GM18951 (cell line): ENCODE measurements at regions not wholly inside any gene's neighbourhood (a gene's known extent, or its start where the extent isn't known, plus 50 kb on each side); places are given as distances from the start of the nearest gene placed in this dataset.
"Not testable (repeated sequence)": the region's sequence is repeated elsewhere in the genome, so short reads cannot be mapped to it uniquely, and the experiment has no call there.

Source experiments
- POLR2A ChIP-seq: IDR thresholded peaks from 4 replicates; pipeline ENCODE4 v1.6.1; 2011; ENCODE audit warnings: mild to moderate bottlenecking; ENCODE audit not compliant: insufficient read length, insufficient read depth; ENCODE audit errors: extremely low read depth
- in situ Hi-C: fragments of 300-500 bp; cut with MboI; formaldehyde crosslinking; loops from one replicate; pipeline ENCODE4 v1.12.0; 2022; ENCODE audit warnings: low sequenced_read_pairs, mixed read lengths, inconsistent platforms; ENCODE audit not compliant: unreplicated experiment

- TF ChIP-seq POLR2A, result no peak
- in situ Hi-C loops, result no loop called here
Observed at GRCh38 chr1:47682786-47683350, 245.0 kb downstream of the FOXD2 start.

GRCh38 chr1:47683401-47683800 lies 245.6 kb downstream of the FOXD2 start:
- TF ChIP-seq POLR2A, result no peak

GRCh38 chr1:47684518-47684917 lies 246.7 kb downstream of the FOXD2 start:
- in situ Hi-C loops, result no loop called here
- TF ChIP-seq POLR2A, result no peak

More at GRCh38 chr1:47683401-47683800, 245.6 kb downstream of the FOXD2 start:
- in situ Hi-C loops, result no loop called here

GRCh38 chr1:47684964-47685762 lies 247.3 kb downstream of the FOXD2 start:
- no peak for TF ChIP-seq POLR2A
- in situ Hi-C loops, result no loop called here

GRCh38 chr1:47685763-47686066 lies 247.9 kb downstream of the FOXD2 start:
- no peak for TF ChIP-seq POLR2A
- in situ Hi-C loops, result no loop called here

- TF ChIP-seq POLR2A, result no peak
- in situ Hi-C loops, result no loop called here
Observed at GRCh38 chr1:47686731-47687630, 249.1 kb downstream of the FOXD2 start.

- TF ChIP-seq POLR2A, result no peak
- in situ Hi-C loops, result no loop called here
Observed at GRCh38 chr1:47687631-47688460, 250.0 kb downstream of the FOXD2 start.

GRCh38 chr1:47688461-47689296 lies 250.8 kb downstream of the FOXD2 start:
- TF ChIP-seq POLR2A, result no peak
- in situ Hi-C loops, result no loop called here

GRCh38 chr1:47689894-47690293 lies 252.1 kb downstream of the FOXD2 start:
- TF ChIP-seq POLR2A, result no peak
- in situ Hi-C loops, result no loop called here

- TF ChIP-seq POLR2A, result no peak
- in situ Hi-C loops, result no loop called here
Observed at GRCh38 chr1:47690341-47691250, 252.8 kb downstream of the FOXD2 start.

GRCh38 chr1:47691293-47691692 lies 253.4 kb downstream of the FOXD2 start:
- in situ Hi-C loops, result not testable (repeated sequence)
